ENCODE measurements at regions not wholly inside any gene's neighbourhood (a gene's known extent, or its start where the extent isn't known, plus 50 kb on each side); places are given as distances from the start of the nearest gene placed in this dataset.

DNA sequence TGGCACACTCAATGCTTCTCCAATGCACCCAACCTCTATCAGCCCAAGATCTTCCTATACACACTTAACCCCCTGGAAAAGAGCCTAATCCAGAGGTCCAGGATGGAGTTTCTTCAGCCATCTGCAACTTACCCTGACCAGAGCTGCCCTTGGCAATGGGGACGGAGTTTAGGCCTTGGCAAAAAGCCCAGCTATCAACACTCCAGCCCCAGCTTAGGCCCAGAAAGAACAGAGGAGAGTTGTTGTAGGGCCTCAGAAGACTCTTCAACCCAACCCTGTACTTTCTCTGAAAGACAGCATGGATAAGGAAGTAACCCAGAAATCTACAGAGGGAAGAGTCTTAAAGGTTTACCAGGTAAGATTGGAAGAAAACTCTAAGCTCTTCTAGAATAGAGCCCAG is 219.3 kb upstream of the PELI2 start:
- 21 to 45% (median 34%) methylated on average over 1 of the region's 1 CpG for WGBS, 4 donors
- Histone ChIP-seq H3K27ac (no peak overlapping the region), H3K9me3 (no peaks in the 10 kb centered on the region), H3K4me1 (no peaks in the 10 kb centered on the region), H3K4me3 (no peak overlapping the region), H3K27me3 (no peaks in the 10 kb centered on the region), H3K36me3 (no peaks in the 10 kb centered on the region)
- DNase-seq = peak in 1 of 5 donors; percentile 36
- TF ChIP-seq, protein P1, sequence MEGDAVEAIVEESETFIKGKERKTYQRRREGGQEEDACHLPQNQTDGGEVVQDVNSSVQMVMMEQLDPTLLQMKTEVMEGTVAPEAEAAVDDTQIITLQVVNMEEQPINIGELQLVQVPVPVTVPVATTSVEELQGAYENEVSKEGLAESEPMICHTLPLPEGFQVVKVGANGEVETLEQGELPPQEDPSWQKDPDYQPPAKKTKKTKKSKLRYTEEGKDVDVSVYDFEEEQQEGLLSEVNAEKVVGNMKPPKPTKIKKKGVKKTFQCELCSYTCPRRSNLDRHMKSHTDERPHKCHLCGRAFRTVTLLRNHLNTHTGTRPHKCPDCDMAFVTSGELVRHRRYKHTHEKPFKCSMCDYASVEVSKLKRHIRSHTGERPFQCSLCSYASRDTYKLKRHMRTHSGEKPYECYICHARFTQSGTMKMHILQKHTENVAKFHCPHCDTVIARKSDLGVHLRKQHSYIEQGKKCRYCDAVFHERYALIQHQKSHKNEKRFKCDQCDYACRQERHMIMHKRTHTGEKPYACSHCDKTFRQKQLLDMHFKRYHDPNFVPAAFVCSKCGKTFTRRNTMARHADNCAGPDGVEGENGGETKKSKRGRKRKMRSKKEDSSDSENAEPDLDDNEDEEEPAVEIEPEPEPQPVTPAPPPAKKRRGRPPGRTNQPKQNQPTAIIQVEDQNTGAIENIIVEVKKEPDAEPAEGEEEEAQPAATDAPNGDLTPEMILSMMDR (IDR thresholded peaks at IDR 0.05) = no peak
- TF ChIP-seq POLR2A (IDR thresholded peaks at IDR 0.05) = no peak
- intact Hi-C loops (cut with DNase I) = no loop called here
- peak in 3 of 4 donors; percentile 50 to 74 (median 68) for ATAC-seq

DNA sequence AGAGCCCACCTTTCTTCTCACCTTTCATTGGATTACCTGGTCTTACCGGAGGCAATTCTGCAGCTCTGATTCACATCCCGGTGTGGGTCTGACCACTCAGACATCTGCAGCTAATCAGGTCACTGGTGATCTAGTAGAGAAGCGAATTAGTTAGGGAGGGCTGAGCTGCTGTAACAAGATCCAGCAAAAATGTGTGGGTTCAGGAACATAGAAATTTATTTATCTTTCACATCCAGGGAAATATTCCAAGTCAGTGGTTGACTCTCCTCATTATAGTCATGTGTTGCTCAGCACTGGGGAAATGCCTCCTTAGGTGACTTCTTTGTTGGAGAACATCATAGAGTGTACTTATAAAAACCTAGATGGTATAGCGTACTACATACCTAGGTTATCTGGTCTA is 218.7 kb upstream of the PELI2 start:
- Histone ChIP-seq H3K27ac (no peak overlapping the region), H3K9me3 (no peaks in the 10 kb centered on the region), H3K36me3 (no peaks in the 10 kb centered on the region), H3K27me3 (no peaks in the 10 kb centered on the region), H3K4me3 (no peak overlapping the region), H3K4me1 (no peaks in the 10 kb centered on the region)
- no peak for TF ChIP-seq POLR2A (IDR thresholded peaks at IDR 0.05)
- intact Hi-C loops (cut with DNase I) = no loop called here
- ATAC-seq = no peak
- 91 to 98% (median 96%) methylated on average over 4 of the region's 4 CpGs for WGBS, 4 donors
- DNase-seq = no peak

GRCh38 chr14:55900749-55901148 is 217.5 kb upstream of the PELI2 start:
- H3K27me3 ChIP-seq = no peaks in the 10 kb centered on the region
- WGBS, 4 donors = 80 to 91% (median 85%) methylated on average over 2 of the region's 2 CpGs
- intact Hi-C loops (cut with DNase I) = loop anchor here in 1 of 10 donors (10.0 kb wide), 1 partner anchor 574 kb away; no protein-coding TSS in a partner anchor
- TF ChIP-seq, protein P1 (IDR thresholded peaks at IDR 0.05) = no peak
- TF ChIP-seq POLR2A (IDR thresholded peaks at IDR 0.05) = no peak
- no peak for ATAC-seq
- H3K4me1 ChIP-seq = no peaks in the 10 kb centered on the region
- no peak for DNase-seq
- H3K36me3 ChIP-seq = no peaks in the 10 kb centered on the region
- no peak overlapping the region for H3K4me3 ChIP-seq
- H3K9me3 ChIP-seq = no peaks in the 10 kb centered on the region
- no peak overlapping the region for H3K27ac ChIP-seq

DNA sequence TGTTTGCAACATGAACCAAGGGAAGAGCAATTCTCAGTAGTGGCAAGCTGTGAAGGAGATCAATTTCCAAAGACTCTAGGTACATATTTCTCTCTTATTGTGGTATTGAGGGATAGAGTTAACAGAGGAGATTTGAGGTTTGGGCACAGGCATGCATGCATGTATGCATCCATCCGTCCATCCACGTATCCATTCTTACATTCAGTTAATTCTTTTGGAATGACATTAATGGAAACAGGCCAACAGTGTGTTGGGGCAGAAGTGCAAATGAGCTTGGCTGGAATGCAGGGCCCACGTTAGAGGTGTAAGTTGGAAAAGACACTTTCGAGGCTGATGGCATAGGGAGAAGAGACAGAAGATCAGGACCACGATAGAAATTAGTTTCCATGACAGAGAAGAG is 216.9 kb upstream of the PELI2 start:
- no peak overlapping the region for H3K4me3 ChIP-seq
- intact Hi-C loops (cut with DNase I) = loop anchor here in 1 of 10 donors (10.0 kb wide), 1 partner anchor 574 kb away; no protein-coding TSS in a partner anchor
- TF ChIP-seq, protein P1 (IDR thresholded peaks at IDR 0.05) = no peak
- TF ChIP-seq POLR2A (IDR thresholded peaks at IDR 0.05) = no peak
- ATAC-seq (no peak), DNase-seq (no peak)
- H3K27ac ChIP-seq = no peak overlapping the region
- no peaks in the 10 kb centered on the region for H3K36me3 ChIP-seq
- H3K4me1 ChIP-seq = no peaks in the 10 kb centered on the region
- H3K9me3 ChIP-seq = no peaks in the 10 kb centered on the region
- 53 to 64% (median 57%) methylated on average over 5 of the region's 5 CpGs for WGBS, 4 donors
- no peaks in the 10 kb centered on the region for H3K27me3 ChIP-seq

- TF ChIP-seq, protein P1 (IDR thresholded peaks at IDR 0.05) = no peak
- no peak for TF ChIP-seq POLR2A (IDR thresholded peaks at IDR 0.05)
- H3K27ac ChIP-seq = no peak overlapping the region
- DNase-seq (no peak), ATAC-seq (no peak)
- WGBS, 4 donors = 67 to 71% (median 69%) methylated on average over 5 of the region's 5 CpGs
- intact Hi-C loops (cut with DNase I) = loop anchor here in 1 of 10 donors (10.0 kb wide), 1 partner anchor 573 kb away; no protein-coding TSS in a partner anchor
- no peaks in the 10 kb centered on the region for H3K9me3 ChIP-seq
- no peaks in the 10 kb centered on the region for H3K36me3 ChIP-seq
- no peaks in the 10 kb centered on the region for H3K4me1 ChIP-seq
- no peak overlapping the region for H3K4me3 ChIP-seq
- peaks cover 0 to 4% (median 0%) of the 10 kb centered on the region in 9 donors for H3K27me3 ChIP-seq
Observed at GRCh38 chr14:55902241-55902640, 216.0 kb upstream of the PELI2 start.
